GM18873 (cell line): ENCODE measurements at regions not wholly inside any gene's neighbourhood (a gene's known extent, or its start where the extent isn't known, plus 50 kb on each side); places are given as distances from the start of the nearest gene placed in this dataset.

ENCODE experiments used
- ATAC-seq: cut with Tn5 transposase; IDR thresholded peaks from one replicate; pipeline ENCODE4 v1.9.1; 2021; ENCODE audit warnings: mild to moderate bottlenecking, moderate library complexity, moderate number of reproducible peaks; ENCODE audit not compliant: unreplicated experiment, low FRiP score

- no peak for ATAC-seq
Measured at GRCh38 chr4:164439037-164439436, 314.9 kb upstream of the SMIM31 start.

GRCh38 chr4:164440199-164440598, 313.7 kb upstream of the SMIM31 start:
- ATAC-seq, result no peak

GRCh38 chr4:164441109-164441508, 312.8 kb upstream of the SMIM31 start:
- ATAC-seq, result no peak

GRCh38 chr4:164442180-164442579, 311.8 kb upstream of the SMIM31 start:
- ATAC-seq, result no peak

GRCh38 chr4:164446516-164446915, 307.4 kb upstream of the SMIM31 start:
- ATAC-seq, result no peak

- ATAC-seq, result no peak
Measured at GRCh38 chr4:164461901-164462300, 292.0 kb upstream of the SMIM31 start.

- ATAC-seq, result no peak
Measured at GRCh38 chr4:164462471-164462870, 291.5 kb upstream of the SMIM31 start.

GRCh38 chr4:164464313-164464712, 289.6 kb upstream of the SMIM31 start:
- ATAC-seq, result no peak

GRCh38 chr4:164467493-164467892, 286.4 kb upstream of the SMIM31 start:
- ATAC-seq, result no peak

GRCh38 chr4:164481306-164482091, 272.4 kb upstream of the SMIM31 start:
- no peak for ATAC-seq

GRCh38 chr4:164482092-164482404, 271.9 kb upstream of the SMIM31 start:
- ATAC-seq, result no peak

- ATAC-seq, result no peak
Measured at GRCh38 chr4:164482758-164483157, 271.2 kb upstream of the SMIM31 start.

GRCh38 chr4:164483711-164484110, 270.2 kb upstream of the SMIM31 start:
- no peak for ATAC-seq

GRCh38 chr4:164484551-164484950, 269.4 kb upstream of the SMIM31 start:
- no peak for ATAC-seq

- ATAC-seq, result no peak
Measured at GRCh38 chr4:164485136-164485535, 268.8 kb upstream of the SMIM31 start.

GRCh38 chr4:164488114-164488513, 265.8 kb upstream of the SMIM31 start:
- ATAC-seq, result no peak

GRCh38 chr4:164501074-164501473, 252.9 kb upstream of the SMIM31 start:
- ATAC-seq, result no peak

- no peak for ATAC-seq
Measured at GRCh38 chr4:164503874-164504273, 250.1 kb upstream of the SMIM31 start.

- no peak for ATAC-seq
Measured at GRCh38 chr4:164508097-164508496, 245.8 kb upstream of the SMIM31 start.

- no peak for ATAC-seq
Measured at GRCh38 chr4:164508771-164509170, 245.2 kb upstream of the SMIM31 start.

- ATAC-seq, result no peak
Measured at GRCh38 chr4:164509951-164510350, 244.0 kb upstream of the SMIM31 start.

- no peak for ATAC-seq
Measured at GRCh38 chr4:164512124-164512523, 241.8 kb upstream of the SMIM31 start.

- ATAC-seq, result no peak
Measured at GRCh38 chr4:164514765-164515164, 239.2 kb upstream of the SMIM31 start.
